Suppressor macrophage treated with lipopolysaccharide for 4 hours (primary cell): ENCODE measurements at regions not wholly inside any gene's neighbourhood (a gene's known extent, or its start where the extent isn't known, plus 50 kb on each side); places are given as distances from the start of the nearest gene placed in this dataset.
"Not testable (repeated sequence)": the region's sequence is repeated elsewhere in the genome, so short reads cannot be mapped to it uniquely, and the experiment has no call there.

Source experiments
- DNase-seq: peaks from one replicate; pipeline ENCODE4 v3.0.0-alpha.2; 2020

- DNase-seq, result no peak
Observed at GRCh38 chr2:116776556-116776955, 1037.9 kb upstream of the DDX18 start.

- no peak for DNase-seq
Observed at GRCh38 chr2:116787848-116788247, 1026.6 kb upstream of the DDX18 start.

GRCh38 chr2:116802671-116803070, 1011.8 kb upstream of the DDX18 start:
- DNase-seq, result no peak

GRCh38 chr2:116804901-116805300, 1009.6 kb upstream of the DDX18 start:
- DNase-seq, result no peak

- not testable (repeated sequence) for DNase-seq
Observed at GRCh38 chr2:116806505-116806904, 1008.0 kb upstream of the DDX18 start.

GRCh38 chr2:116809109-116809508, 1005.4 kb upstream of the DDX18 start:
- no peak for DNase-seq

GRCh38 chr2:116810071-116810470, 1004.4 kb upstream of the DDX18 start:
- DNase-seq, result no peak

GRCh38 chr2:116810645-116811044, 1003.8 kb upstream of the DDX18 start:
- DNase-seq, result no peak

- DNase-seq, result no peak
Observed at GRCh38 chr2:116819355-116819754, 995.1 kb upstream of the DDX18 start.

- DNase-seq, result no peak
Observed at GRCh38 chr2:116820986-116821385, 993.5 kb upstream of the DDX18 start.

- not testable (repeated sequence) for DNase-seq
Observed at GRCh38 chr2:116829543-116829942, 984.9 kb upstream of the DDX18 start.

GRCh38 chr2:116832148-116832547, 982.3 kb upstream of the DDX18 start:
- DNase-seq, result no peak

- no peak for DNase-seq
Observed at GRCh38 chr2:116833052-116833451, 981.4 kb upstream of the DDX18 start.

GRCh38 chr2:116842164-116842563, 972.3 kb upstream of the DDX18 start:
- DNase-seq, result no peak

- no peak for DNase-seq
Observed at GRCh38 chr2:116859708-116860107, 954.8 kb upstream of the DDX18 start.

GRCh38 chr2:116874021-116874420, 940.5 kb upstream of the DDX18 start:
- no peak for DNase-seq

GRCh38 chr2:116877274-116877673, 937.2 kb upstream of the DDX18 start:
- DNase-seq, result no peak

GRCh38 chr2:116877944-116878343, 936.5 kb upstream of the DDX18 start:
- no peak for DNase-seq

GRCh38 chr2:116879650-116880160, 934.8 kb upstream of the DDX18 start:
- no peak for DNase-seq

GRCh38 chr2:116891191-116891590, 923.3 kb upstream of the DDX18 start:
- no peak for DNase-seq

- no peak for DNase-seq
Observed at GRCh38 chr2:116911540-116911939, 903.0 kb upstream of the DDX18 start.

GRCh38 chr2:116915673-116916072, 898.8 kb upstream of the DDX18 start:
- no peak for DNase-seq

- DNase-seq, result no peak
Observed at GRCh38 chr2:116917196-116917595, 897.3 kb upstream of the DDX18 start.

GRCh38 chr2:116918574-116918973, 895.9 kb upstream of the DDX18 start:
- no peak for DNase-seq

- DNase-seq, result no peak
Observed at GRCh38 chr2:116922414-116922813, 892.1 kb upstream of the DDX18 start.

- DNase-seq, result no peak
Observed at GRCh38 chr2:116924509-116924908, 890.0 kb upstream of the DDX18 start.
